ENCODE measurements at regions not wholly inside any gene's neighbourhood (a gene's known extent, or its start where the extent isn't known, plus 50 kb on each side); places are given as distances from the start of the nearest gene placed in this dataset.

DNA sequence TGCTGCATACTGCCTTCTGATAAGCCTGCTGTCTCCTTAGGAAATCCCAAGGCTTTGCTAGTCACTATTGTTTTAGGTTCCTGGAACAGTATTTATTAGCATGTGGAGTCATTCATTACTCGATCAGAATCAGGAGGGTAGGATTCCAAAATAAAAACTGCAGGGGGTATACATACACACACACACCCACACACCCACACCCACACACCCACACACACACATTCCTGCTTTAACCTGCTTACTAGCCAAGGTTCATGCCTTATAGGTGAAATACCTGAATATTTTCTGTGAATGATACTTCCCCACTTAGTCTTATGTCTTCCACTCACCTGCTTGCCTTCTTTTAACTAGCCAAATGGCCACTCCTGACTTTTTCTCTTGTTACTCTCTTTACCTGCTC, 325.1 kb downstream of the ADGRL2 start:
- Histone ChIP-seq H3K4me1 (no peaks in the 10 kb centered on the region), H3K4me3 (no peak overlapping the region), H3K9me3 (no peaks in the 10 kb centered on the region), H3K36me3 (no peaks in the 10 kb centered on the region), H3K27me3 (no peaks in the 10 kb centered on the region), H3K27ac (no peak overlapping the region)
- 61 to 75% methylated on average over 1 of the region's 1 CpG for WGBS, 2 donors
- DNase-seq: no peak
- TF ChIP-seq, protein P1, sequence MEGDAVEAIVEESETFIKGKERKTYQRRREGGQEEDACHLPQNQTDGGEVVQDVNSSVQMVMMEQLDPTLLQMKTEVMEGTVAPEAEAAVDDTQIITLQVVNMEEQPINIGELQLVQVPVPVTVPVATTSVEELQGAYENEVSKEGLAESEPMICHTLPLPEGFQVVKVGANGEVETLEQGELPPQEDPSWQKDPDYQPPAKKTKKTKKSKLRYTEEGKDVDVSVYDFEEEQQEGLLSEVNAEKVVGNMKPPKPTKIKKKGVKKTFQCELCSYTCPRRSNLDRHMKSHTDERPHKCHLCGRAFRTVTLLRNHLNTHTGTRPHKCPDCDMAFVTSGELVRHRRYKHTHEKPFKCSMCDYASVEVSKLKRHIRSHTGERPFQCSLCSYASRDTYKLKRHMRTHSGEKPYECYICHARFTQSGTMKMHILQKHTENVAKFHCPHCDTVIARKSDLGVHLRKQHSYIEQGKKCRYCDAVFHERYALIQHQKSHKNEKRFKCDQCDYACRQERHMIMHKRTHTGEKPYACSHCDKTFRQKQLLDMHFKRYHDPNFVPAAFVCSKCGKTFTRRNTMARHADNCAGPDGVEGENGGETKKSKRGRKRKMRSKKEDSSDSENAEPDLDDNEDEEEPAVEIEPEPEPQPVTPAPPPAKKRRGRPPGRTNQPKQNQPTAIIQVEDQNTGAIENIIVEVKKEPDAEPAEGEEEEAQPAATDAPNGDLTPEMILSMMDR (IDR thresholded peaks at IDR 0.05): no peak
- no peak for TF ChIP-seq POLR2A (IDR thresholded peaks at IDR 0.05)
- intact Hi-C loops (cut with DNase I): no loop called here

DNA sequence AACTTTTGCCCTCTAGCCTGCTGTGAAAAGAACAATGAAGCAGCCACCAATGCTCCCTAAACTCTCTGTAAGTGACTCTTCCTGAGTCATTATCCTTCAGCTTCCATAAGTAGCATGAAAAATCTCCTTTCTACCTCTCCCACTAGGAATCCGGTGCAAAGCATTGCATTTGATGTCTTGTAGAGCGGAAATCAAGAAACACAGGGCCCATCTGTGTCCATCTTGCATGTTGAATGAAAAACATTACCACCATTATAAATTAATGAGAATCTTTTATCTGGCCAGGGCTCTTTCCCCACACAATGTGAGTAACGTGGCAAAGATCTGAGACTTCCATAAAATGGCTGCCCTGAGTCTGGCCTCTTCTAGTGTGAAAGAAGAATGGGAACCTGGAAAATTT, 324.4 kb downstream of the ADGRL2 start:
- H3K36me3 ChIP-seq: no peaks in the 10 kb centered on the region
- no peak overlapping the region for H3K27ac ChIP-seq
- 77 to 93% methylated on average over 3 of the region's 3 CpGs for WGBS, 2 donors
- intact Hi-C loops (cut with DNase I): no loop called here
- H3K9me3 ChIP-seq: no peaks in the 10 kb centered on the region
- H3K27me3 ChIP-seq: no peaks in the 10 kb centered on the region
- H3K4me1 ChIP-seq: no peaks in the 10 kb centered on the region
- H3K4me3 ChIP-seq: no peak overlapping the region
- DNase-seq: no peak
- no peak for TF ChIP-seq POLR2A (IDR thresholded peaks at IDR 0.05)
- TF ChIP-seq, protein P1 (IDR thresholded peaks at IDR 0.05): no peak

DNA sequence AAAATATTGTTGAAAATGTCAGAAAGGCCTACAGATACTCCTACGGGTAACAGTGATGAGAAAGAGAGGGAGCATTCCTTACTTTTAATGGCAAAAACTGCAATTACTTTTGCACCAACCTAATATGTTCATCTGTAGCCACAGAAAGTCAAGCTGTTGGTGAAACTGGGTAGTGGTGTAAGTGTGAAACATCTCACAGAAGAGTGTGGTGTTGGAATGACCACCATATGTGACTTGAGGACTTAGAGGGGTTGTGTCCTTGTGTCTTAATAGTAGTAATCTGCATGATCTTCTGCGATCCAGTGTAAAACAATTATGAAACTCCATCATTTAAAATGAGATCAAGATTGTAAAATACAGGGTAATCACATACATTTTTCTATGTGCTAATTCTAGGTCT, 320.7 kb downstream of the ADGRL2 start:
- Histone ChIP-seq H3K27ac (no peak overlapping the region), H3K4me1 (no peaks in the 10 kb centered on the region), H3K4me3 (no peak overlapping the region), H3K36me3 (no peaks in the 10 kb centered on the region), H3K9me3 (no peaks in the 10 kb centered on the region), H3K27me3 (no peaks in the 10 kb centered on the region)
- 84 to 90% methylated on average over 2 of the region's 2 CpGs for WGBS, 2 donors
- no peak for TF ChIP-seq POLR2A (IDR thresholded peaks at IDR 0.05)
- TF ChIP-seq, protein P1 (IDR thresholded peaks at IDR 0.05): no peak
- no peak for DNase-seq
- intact Hi-C loops (cut with DNase I): no loop called here

DNA sequence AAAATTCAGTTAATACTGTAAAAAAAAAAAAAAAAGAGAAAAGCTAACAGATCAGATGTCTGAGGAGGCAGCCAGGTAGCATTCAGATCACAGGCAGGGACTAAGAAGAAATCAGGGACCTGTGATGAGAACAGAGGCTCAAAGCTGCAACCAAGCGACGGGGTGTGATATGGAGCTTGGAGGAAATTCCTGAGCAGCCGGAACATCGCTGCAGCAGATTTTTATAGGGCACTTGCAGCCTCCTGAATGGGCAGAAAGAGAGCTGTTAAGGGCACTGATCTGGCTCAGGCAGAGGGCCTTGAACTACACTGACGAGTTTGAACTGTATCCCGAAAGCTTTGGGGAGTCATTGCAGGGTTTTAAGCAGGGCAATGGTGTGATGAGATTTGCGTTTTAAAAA, 315.4 kb downstream of the ADGRL2 start:
- H3K27me3 ChIP-seq: no peaks in the 10 kb centered on the region
- intact Hi-C loops (cut with DNase I): no loop called here
- H3K27ac ChIP-seq: no peak overlapping the region
- H3K4me3 ChIP-seq: no peak overlapping the region
- no peak for DNase-seq
- 79 to 86% methylated on average over 7 of the region's 7 CpGs for WGBS, 2 donors
- peaks cover 0 to under 1% (median 0%) of the 10 kb centered on the region in 3 donors for H3K4me1 ChIP-seq
- no peaks in the 10 kb centered on the region for H3K9me3 ChIP-seq
- H3K36me3 ChIP-seq: no peaks in the 10 kb centered on the region
- TF ChIP-seq, protein P1 (IDR thresholded peaks at IDR 0.05): no peak

DNA sequence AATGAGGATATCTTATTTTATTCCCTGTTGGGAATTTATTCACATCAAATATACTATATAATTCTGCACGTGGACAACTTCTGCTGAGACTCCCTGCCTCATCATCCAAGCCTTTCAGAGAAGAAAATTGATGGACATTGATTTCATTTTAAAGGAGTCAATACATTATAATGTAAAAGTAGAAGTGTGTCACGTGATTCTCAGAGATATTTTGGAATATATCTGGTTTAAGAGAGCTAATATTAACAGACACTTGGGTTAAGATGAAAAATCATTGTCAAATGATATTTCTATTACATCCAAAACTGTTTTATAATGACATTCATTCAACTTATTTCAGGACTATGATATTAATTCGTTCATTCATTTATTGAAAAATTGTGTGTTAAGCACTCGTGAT, 314.2 kb downstream of the ADGRL2 start:
- intact Hi-C loops (cut with DNase I): no loop called here
- H3K9me3 ChIP-seq: no peaks in the 10 kb centered on the region
- H3K27ac ChIP-seq: no peak overlapping the region
- H3K4me1 ChIP-seq: peaks cover 0 to 4% (median 0%) of the 10 kb centered on the region in 3 donors
- no peak overlapping the region for H3K4me3 ChIP-seq
- WGBS, 2 donors: 63 to 69% methylated on average over 4 of the region's 4 CpGs
- H3K27me3 ChIP-seq: no peaks in the 10 kb centered on the region
- TF ChIP-seq, protein P1 (IDR thresholded peaks at IDR 0.05): no peak
- TF ChIP-seq POLR2A (IDR thresholded peaks at IDR 0.05): no peak
- no peaks in the 10 kb centered on the region for H3K36me3 ChIP-seq
- DNase-seq: no peak
